MM.1S (cell line): ENCODE measurements at regions not wholly inside any gene's neighbourhood (a gene's known extent, or its start where the extent isn't known, plus 50 kb on each side); places are given as distances from the start of the nearest gene placed in this dataset.

Source experiments
- DNase-seq: peaks from one replicate; pipeline ENCODE4 v3.0.0-alpha.2; 2015
- H2AFZ ChIP-seq: fragments of 300-600 bp; sonication (generic); 2 replicates; pipeline ENCODE4 v1.6.0; 2016; ENCODE audit warnings: antibody characterized with exemption, low read length
- H3F3A ChIP-seq: fragments of 300-600 bp; sonication (generic); 2 replicates; pipeline ENCODE4 v1.6.1; 2016; ENCODE audit warnings: mild to moderate bottlenecking, antibody characterized with exemption, low read length, moderate library complexity, mixed read lengths; ENCODE audit not compliant: insufficient read depth
- H3K27ac ChIP-seq: fragments of 300-600 bp; sonication (generic); 2 replicates; pipeline ENCODE4 v1.5.1; 2016; ENCODE audit warnings: mild to moderate bottlenecking, low read length
- H3K27me3 ChIP-seq: fragments of 300-600 bp; sonication (generic); replicated peaks from 2 replicates; pipeline ENCODE4 v1.6.0; 2016; ENCODE audit warnings: low read length; ENCODE audit not compliant: insufficient read depth
- H3K36me3 ChIP-seq: fragments of 300-600 bp; sonication (generic); replicated peaks from 2 replicates; pipeline ENCODE4 v1.6.1; 2016; ENCODE audit warnings: mild to moderate bottlenecking, low read length, mixed read lengths; ENCODE audit not compliant: insufficient read depth
- H3K4me1 ChIP-seq: fragments of 300-600 bp; sonication (generic); 2 replicates; pipeline ENCODE4 v1.6.1; 2016; ENCODE audit warnings: low read length, mixed read lengths
- H3K4me2 ChIP-seq: fragments of 300-600 bp; sonication (generic); 2 replicates; pipeline ENCODE4 v1.6.0; 2016; ENCODE audit warnings: low read depth, low read length
- H3K4me3 ChIP-seq: fragments of 300-600 bp; sonication (generic); 2 replicates; pipeline ENCODE4 v1.5.1; 2016; ENCODE audit warnings: low read length, mixed read lengths
- H3K79me2 ChIP-seq: fragments of 300-600 bp; sonication (generic); 2 replicates; pipeline ENCODE4 v1.6.1; 2016; ENCODE audit warnings: mixed run types, low read length, mixed read lengths
- H3K9ac ChIP-seq: fragments of 300-600 bp; sonication (generic); 2 replicates; pipeline ENCODE4 v1.6.1; 2016; ENCODE audit warnings: low read length, mixed read lengths
- H3K9me2 ChIP-seq: fragments of 300-600 bp; sonication (generic); replicated peaks from 2 replicates; pipeline ENCODE4 v1.6.1; 2016; ENCODE audit warnings: mild to moderate bottlenecking, low read length, mixed read lengths; ENCODE audit not compliant: insufficient read depth
- H3K9me3 ChIP-seq: fragments of 300-600 bp; sonication (generic); replicated peaks from 2 replicates; pipeline ENCODE4 v1.6.1; 2016; ENCODE audit warnings: mild to moderate bottlenecking, low read length, mixed read lengths; ENCODE audit not compliant: insufficient read depth
- H4K20me1 ChIP-seq: fragments of 300-600 bp; sonication (generic); 2 replicates; pipeline ENCODE4 v1.6.1; 2016; ENCODE audit warnings: mild to moderate bottlenecking, low read length, moderate library complexity, mixed read lengths; ENCODE audit not compliant: insufficient read depth
- EZH2 ChIP-seq: fragments of 300-600 bp; sonication (generic); optimal IDR thresholded peaks from 2 replicates; pipeline ENCODE3; 2017; ENCODE audit warnings: low read depth, mild to moderate bottlenecking, antibody characterized with exemption, low read length, mixed read lengths
- EZH2phosphoT487 ChIP-seq: fragments of 300-600 bp; sonication (generic); IDR thresholded peaks from 2 replicates; pipeline ENCODE4 v1.6.1; 2018; ENCODE audit warnings: antibody characterized with exemption, low read length
- TF ChIP-seq, protein P1 (sequence below): fragments of 300-600 bp; sonication (generic); IDR thresholded peaks from 2 replicates; pipeline ENCODE4 v1.5.1; 2016; ENCODE audit warnings: antibody characterized with exemption, low read length, mixed read lengths

DNA sequence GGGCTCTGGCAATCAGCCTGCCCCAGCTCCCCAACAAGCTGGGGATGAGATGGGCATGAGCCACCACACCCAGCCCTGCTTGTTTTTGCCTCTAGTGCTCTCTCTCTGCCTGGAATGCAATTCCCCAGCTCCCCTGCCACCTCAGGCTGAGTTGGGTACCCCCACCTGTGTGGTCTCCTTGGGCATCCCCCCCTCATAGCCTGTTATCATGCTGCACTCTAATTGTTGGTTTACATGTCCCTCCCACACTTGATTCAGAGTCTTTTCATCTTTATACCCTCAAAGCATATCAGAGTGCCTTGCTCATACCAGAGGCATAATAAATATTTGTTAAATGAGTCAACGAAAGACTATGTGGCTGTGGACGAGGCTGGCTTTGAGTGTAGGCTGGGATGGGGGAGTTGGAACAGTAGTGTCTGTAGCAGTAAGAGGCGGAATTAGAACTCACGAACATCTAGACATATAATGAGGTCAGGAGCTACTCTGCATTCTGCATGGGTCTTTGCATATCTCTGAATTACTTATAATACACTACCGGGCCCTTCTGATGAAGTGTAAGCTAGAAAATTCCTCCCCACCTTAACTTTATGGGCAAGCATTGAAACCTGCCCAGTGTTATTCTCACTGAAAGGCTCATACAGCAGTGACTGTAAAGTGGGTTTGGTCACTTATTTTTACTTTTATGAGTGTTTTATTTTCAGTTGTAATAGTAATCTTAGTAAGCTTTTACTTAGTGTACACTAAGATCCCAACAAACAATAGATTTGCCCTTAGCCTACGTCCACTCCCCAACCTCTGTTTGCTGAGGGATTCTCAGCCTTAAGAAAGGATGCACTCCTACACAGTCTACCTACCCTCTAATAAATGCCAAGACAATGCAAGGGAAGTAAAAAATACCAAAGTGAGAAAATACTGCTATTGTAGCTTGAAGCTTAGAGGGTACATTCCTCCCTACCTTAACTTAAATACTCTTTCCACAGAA lies 58.7 kb downstream of the EDN1 start:
- H3K27ac ChIP-seq = no peak overlapping the region
- no peaks in the 10 kb centered on the region for H3K9me2 ChIP-seq
- no peak overlapping the region for H3K4me3 ChIP-seq
- H3K36me3 ChIP-seq = no peaks in the 10 kb centered on the region
- H3K4me1 ChIP-seq = no peaks in the 10 kb centered on the region
- no peaks in the 10 kb centered on the region for H4K20me1 ChIP-seq
- no peak for DNase-seq
- H2AFZ ChIP-seq = no peak overlapping the region
- H3K9me3 ChIP-seq = no peaks in the 10 kb centered on the region
- TF ChIP-seq EZH2phosphoT487 = no peak
- no peak for TF ChIP-seq EZH2
- H3K9ac ChIP-seq = no peak overlapping the region
- no peaks in the 10 kb centered on the region for H3K27me3 ChIP-seq
- no peaks in the 10 kb centered on the region for H3K79me2 ChIP-seq
- H3K4me2 ChIP-seq = no peak overlapping the region
- H3F3A ChIP-seq = no peaks in the 10 kb centered on the region

DNA sequence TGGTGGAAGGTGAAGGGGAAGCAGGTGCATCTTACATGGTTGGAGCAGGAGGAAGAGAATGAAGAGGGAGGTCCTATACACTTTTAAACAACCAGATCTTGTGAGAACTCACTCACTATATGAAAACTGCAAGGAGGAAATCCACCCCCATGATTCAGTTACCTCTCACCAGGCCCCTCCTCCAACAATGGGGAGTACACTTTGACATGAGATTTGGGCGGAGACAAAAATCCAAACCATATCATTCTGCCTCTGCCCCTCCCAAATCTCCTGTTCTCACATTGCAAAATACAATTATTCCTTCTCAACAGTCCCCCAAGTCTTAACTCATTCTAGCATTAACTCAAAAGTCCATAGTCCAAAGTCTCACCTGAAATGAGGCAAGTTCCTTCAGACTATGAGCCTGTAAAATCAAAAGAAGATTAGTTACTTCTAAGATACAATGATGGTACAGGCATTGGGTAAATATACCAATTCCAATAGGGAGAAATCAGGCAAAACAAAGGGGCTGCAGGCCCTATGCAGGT lies 60.5 kb downstream of the EDN1 start:
- Histone ChIP-seq H3F3A (no peaks in the 10 kb centered on the region), H3K79me2 (no peaks in the 10 kb centered on the region), H3K36me3 (no peaks in the 10 kb centered on the region), H3K4me3 (no peak overlapping the region), H2AFZ (no peak overlapping the region), H3K9me3 (no peaks in the 10 kb centered on the region), H3K9me2 (no peaks in the 10 kb centered on the region), H3K4me2 (no peak overlapping the region), H3K4me1 (no peaks in the 10 kb centered on the region), H4K20me1 (no peaks in the 10 kb centered on the region), H3K9ac (no peak overlapping the region), H3K27ac (no peak overlapping the region), H3K27me3 (no peaks in the 10 kb centered on the region)
- no peak for DNase-seq
- TF ChIP-seq EZH2phosphoT487 (no peak), EZH2 (no peak)
- TF ChIP-seq, protein P1, sequence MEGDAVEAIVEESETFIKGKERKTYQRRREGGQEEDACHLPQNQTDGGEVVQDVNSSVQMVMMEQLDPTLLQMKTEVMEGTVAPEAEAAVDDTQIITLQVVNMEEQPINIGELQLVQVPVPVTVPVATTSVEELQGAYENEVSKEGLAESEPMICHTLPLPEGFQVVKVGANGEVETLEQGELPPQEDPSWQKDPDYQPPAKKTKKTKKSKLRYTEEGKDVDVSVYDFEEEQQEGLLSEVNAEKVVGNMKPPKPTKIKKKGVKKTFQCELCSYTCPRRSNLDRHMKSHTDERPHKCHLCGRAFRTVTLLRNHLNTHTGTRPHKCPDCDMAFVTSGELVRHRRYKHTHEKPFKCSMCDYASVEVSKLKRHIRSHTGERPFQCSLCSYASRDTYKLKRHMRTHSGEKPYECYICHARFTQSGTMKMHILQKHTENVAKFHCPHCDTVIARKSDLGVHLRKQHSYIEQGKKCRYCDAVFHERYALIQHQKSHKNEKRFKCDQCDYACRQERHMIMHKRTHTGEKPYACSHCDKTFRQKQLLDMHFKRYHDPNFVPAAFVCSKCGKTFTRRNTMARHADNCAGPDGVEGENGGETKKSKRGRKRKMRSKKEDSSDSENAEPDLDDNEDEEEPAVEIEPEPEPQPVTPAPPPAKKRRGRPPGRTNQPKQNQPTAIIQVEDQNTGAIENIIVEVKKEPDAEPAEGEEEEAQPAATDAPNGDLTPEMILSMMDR = no peak

DNA sequence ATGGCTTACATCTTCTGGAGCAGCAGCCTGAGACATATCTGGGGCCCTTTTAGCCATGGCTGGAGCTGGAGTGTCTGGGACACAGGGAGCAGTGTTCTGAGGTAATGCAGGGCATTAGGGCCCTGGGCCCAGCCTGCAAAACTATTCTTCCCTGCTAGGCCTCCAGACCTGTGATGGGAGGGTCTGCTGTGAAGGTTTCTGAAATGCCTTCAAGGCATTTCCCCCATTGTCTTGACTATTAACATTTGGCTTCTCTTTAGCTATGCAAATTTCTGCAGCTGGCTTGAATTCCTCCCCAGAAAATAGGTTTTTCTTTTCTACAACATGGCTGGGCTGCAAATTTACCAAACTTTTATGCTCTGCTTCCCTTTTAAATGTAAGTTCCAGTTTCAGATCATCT lies 61.5 kb downstream of the EDN1 start:
- Histone ChIP-seq H3K27me3 (no peaks in the 10 kb centered on the region), H3K4me1 (no peaks in the 10 kb centered on the region), H4K20me1 (no peaks in the 10 kb centered on the region), H3K9me3 (no peaks in the 10 kb centered on the region), H3F3A (no peaks in the 10 kb centered on the region), H3K79me2 (no peaks in the 10 kb centered on the region), H2AFZ (no peak overlapping the region), H3K36me3 (no peaks in the 10 kb centered on the region), H3K9me2 (no peaks in the 10 kb centered on the region), H3K4me2 (no peak overlapping the region), H3K27ac (no peak overlapping the region), H3K9ac (no peak overlapping the region), H3K4me3 (no peak overlapping the region)
- TF ChIP-seq, protein P1 = no peak
- TF ChIP-seq EZH2phosphoT487 (no peak), EZH2 (no peak)
- DNase-seq = no peak

DNA sequence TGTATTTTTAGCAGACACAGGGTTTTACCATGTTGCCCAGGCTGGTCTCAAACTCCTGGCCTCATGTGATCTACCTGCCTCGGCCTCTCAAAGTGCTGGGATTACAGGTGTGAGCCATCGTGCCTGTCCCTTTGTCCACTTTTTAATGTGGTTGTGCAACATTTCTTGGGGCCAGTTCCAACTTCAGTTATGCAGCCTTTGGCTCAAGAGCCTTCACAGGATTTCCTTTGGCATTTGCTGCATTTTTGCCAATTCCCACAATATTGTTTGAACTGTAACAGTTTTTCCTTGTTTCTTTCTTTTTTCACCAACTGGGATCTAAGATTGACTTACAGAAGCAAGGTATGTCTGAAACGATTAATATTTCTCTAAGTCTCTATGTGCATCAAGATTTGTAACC lies 63.6 kb downstream of the EDN1 start:
- no peak for TF ChIP-seq EZH2phosphoT487
- no peak for TF ChIP-seq EZH2
- TF ChIP-seq, protein P1 = no peak
- no peaks in the 10 kb centered on the region for H3K36me3 ChIP-seq
- H3K27me3 ChIP-seq = no peaks in the 10 kb centered on the region
- H4K20me1 ChIP-seq = no peaks in the 10 kb centered on the region
- no peaks in the 10 kb centered on the region for H3K9me2 ChIP-seq
- no peak overlapping the region for H3K9ac ChIP-seq
- no peak overlapping the region for H3K4me2 ChIP-seq
- DNase-seq = no peak
- H3K4me1 ChIP-seq = peaks cover 6% of the 10 kb centered on the region
- H3K27ac ChIP-seq = no peak overlapping the region
- H3K79me2 ChIP-seq = no peaks in the 10 kb centered on the region
- H3F3A ChIP-seq = no peaks in the 10 kb centered on the region
- H2AFZ ChIP-seq = no peak overlapping the region
- no peak overlapping the region for H3K4me3 ChIP-seq
- H3K9me3 ChIP-seq = no peaks in the 10 kb centered on the region
